DMS153 (cell line): ENCODE measurements at regions not wholly inside any gene's neighbourhood (a gene's known extent, or its start where the extent isn't known, plus 50 kb on each side); places are given as distances from the start of the nearest gene placed in this dataset.

ENCODE experiments used
- DNase-seq: peaks from one replicate; lab custom pipeline; 2025; lab: John Stamatoyannopoulos, UW

GRCh38 chr15:95647531-95648277 is 682.8 kb upstream of the NR2F2 start:
- no peak for DNase-seq

DNA sequence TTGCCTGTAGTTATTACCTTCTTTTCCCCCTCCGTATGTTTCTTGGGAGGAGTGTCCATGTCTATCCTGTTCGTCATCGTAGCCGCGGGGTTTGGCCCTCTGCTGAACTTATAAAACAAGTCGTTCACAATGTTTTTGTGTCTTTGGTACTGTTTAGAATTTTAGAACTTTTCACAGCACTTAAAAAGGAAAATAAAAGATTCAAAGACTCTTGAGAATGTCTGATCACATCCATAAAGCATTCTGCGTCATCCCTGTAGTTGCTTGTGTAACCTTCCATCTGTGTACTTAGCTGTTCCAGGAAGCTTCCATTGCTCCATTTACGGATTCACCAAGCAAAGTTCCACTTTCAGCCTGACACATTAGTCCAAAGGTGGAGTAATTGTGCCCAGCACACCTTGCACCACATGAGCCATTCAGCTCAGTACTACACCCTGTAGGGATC is 677.1 kb upstream of the NR2F2 start:
- no peak for DNase-seq

DNA sequence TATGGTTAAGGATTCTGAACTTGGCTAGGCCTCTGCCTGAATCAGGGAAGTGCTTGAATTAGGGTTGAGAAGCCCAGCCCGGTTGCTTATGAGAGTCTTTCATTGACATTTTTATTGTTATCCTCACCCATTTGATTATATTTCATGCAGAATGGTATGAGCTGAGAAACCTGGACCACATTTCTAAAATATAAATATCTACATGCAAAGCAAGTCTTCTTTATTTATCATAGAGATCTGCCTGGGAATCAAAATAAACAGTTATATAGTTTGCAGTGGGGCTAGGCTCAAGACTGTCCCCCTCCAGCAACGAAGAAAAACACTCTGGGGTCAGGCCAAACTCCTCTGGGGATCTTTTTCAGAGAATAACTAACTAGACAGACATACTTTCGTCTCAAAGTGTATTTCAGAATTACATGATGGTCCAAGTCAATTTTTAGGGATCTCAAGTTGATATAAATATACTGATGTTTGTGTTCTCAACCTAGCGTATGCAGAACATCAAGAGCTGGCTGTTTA is 675.4 kb upstream of the NR2F2 start:
- DNase-seq: no peak

GRCh38 chr15:95656595-95656994 is 673.9 kb upstream of the NR2F2 start:
- no peak for DNase-seq

GRCh38 chr15:95658799-95659198 is 671.7 kb upstream of the NR2F2 start:
- DNase-seq: no peak

DNA sequence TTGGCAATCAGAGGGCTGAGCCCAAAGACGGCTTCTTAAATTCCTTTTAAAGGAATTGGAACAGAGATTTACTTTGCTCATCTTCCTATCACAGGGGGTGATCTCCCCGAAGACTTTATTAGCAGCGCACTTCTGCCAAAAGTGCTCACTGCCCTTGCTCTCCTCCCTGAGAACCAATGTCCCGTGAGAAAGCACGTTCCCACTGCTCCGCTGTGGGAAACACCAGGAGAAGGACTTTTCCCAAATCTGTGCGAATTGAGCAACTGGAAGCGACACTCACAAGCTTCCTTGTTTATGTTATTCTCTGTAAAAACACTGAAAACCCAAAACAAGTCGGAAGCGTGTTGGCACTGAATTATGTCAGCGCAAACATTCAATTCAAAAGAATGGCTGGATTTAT is 670.8 kb upstream of the NR2F2 start:
- no peak for DNase-seq

GRCh38 chr15:95662638-95663037 is 667.9 kb upstream of the NR2F2 start:
- no peak for DNase-seq

DNA sequence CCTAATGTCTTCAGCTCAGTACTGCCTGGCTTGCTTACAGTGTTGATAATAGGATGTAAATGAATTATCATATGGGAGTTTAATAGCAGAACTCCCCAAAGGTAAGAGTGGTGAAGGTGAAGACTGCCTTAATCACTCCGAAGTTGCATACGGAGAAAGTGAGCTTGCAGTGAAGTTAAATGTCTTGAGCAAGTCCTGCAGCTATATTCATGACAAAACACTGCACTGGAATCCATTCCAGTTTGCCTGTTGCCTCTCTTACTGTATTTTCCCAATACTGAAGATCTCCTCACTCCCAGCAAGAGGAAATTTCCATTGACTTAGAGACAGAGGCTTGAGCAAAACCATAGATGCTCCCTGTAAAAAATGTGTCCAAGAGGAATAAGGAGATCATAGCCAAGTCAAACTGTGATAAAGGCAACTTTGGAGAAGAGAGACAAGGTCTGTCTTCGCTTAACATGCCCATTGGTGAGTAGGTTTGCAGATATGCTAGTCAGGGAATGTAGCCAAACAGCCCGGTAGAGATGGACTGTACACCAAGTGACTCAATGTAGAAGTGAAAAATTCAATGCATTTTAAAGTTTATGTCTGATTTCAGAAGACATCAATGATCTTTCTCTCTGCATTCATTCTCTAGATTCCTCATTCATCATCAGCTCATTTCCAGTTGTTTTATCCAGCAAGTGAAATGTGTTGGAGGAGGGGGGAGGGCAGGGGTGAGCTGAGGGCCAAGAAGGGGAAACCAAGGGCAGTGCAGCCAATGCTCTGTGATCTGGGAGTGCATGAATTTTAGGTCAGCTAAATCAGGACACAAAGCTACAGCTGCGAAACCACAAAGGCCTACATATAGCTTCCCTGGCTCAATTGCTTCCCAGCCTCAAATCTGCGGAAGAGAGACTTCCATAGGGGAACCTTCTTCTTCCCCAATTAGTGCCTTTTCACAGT is 667.1 kb upstream of the NR2F2 start:
- DNase-seq: no peak

DNA sequence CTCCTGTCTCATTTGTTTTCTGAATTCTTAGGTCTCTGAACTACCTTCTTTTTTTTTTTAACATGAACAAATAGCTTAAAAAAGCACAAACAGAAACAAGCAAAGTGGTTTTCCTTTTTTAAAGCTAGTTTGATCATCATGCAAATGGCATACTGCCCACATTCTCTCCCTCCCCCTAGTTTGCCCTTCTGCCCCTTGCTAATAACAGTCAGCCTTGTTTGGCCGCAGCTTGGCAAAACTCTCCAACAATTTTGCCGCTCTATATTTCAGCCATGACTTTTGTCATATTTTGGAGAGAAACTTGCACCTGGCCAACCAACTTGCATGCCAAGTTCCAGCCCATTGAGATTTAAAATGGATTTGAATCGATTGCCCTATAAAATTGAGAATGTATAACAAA is 666.0 kb upstream of the NR2F2 start:
- no peak for DNase-seq

DNA sequence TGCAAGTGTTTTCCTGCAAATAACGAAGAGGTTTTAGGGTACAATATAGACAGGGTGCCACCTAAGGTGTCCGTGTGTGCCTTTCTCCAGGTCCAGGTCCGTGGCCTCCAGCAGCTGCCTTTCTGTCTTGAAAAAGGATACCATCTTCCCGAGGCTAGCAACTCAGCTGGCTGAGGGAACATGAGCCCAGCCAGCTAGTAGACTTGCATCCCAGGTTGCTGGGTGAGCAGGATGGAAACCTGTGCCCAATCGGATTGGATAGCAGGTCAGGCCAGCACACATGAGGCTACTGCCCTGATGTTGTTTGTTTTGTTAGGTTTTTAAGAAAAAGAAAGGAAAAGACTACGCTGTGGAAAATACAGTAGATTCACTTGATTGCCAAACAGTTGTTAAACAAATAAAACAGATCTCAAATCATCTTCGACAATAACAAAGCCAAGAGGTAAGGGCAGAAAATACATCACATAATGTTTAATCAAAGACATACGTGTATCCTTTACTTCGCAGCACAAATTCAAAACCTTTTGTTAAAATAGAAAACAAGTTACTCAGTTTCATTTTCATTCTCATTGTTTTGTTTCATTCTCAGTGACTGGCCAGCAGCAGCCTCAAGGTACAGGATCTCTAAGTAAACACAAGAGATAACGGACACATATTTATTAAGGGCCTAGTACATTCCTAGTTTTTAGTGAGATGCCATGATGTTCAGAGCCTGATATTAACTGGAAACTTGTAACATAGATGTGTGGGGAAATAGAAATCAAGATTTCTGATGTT is 661.2 kb upstream of the NR2F2 start:
- no peak for DNase-seq

DNA sequence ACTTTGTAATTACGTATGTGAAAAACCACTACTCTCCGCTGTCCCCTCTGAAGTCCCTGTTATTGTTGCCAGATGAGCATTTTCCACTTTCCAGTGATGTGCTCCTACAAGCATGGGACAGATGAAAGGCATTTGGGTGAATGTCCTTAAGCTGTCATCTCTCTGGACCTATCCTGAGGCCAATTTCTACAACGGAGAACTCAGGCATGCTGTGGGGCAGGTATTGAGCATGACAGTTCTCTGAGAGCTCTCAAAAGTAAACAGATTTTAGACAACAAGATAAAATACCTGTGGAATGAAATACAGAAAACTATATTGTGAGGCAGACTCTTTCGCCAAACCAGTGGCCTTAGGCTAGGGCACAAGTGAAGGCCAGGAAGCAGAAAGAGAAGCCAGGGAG is 656.5 kb upstream of the NR2F2 start:
- no peak for DNase-seq

DNA sequence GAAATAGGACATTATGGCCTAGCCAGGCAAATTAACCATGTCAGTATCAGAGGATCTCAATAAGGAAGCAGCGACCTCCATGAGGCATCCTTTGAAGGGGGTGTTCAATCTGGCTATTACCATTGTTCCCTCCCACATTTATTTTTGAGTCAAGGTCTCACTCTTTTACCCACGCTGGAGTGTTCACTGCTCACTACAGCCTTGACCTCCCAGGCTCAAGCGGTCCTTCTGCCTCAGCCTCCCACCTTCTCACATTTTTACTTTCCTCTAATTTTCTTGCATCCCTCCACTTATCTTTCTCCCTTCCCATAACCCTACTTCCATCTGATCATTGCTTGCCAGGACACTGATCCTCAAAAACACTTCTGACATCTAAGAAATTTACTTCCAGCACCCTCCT is 654.0 kb upstream of the NR2F2 start:
- no peak for DNase-seq

DNA sequence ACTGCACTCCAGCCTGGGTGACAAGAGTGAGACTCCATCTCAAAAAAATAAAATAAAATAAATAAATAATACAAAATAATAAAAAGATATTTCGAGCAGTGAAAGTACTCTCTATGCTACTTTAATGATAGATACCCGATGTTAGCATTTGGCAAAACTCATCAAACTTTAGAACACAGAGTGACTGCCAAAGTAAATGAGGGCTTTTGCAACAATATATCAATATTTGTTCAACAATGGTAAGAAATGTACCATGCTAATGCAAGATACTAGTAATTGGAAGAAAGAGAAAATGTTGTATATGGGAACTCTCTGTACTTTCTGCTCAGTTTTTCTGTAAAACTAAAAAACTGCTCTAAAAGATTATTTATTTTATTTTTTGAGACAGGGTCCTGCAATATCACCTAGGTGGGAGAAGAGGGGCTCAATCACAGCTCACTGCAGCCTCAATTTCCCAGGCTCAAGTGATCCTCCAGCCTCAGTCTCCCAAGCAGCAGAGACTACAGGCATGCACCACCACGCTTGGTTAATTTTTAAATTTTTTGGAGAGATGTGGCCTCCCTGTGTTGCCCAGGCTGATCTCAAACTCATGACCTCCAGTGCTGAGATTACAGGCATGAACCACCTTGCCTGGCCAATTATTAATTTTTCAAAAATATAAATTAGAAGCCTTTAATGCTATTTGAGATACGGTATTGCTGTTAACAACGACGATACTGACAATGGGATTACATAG is 650.5 kb upstream of the NR2F2 start:
- no peak for DNase-seq

GRCh38 chr15:95680728-95681127 is 649.8 kb upstream of the NR2F2 start:
- DNase-seq: no peak

DNA sequence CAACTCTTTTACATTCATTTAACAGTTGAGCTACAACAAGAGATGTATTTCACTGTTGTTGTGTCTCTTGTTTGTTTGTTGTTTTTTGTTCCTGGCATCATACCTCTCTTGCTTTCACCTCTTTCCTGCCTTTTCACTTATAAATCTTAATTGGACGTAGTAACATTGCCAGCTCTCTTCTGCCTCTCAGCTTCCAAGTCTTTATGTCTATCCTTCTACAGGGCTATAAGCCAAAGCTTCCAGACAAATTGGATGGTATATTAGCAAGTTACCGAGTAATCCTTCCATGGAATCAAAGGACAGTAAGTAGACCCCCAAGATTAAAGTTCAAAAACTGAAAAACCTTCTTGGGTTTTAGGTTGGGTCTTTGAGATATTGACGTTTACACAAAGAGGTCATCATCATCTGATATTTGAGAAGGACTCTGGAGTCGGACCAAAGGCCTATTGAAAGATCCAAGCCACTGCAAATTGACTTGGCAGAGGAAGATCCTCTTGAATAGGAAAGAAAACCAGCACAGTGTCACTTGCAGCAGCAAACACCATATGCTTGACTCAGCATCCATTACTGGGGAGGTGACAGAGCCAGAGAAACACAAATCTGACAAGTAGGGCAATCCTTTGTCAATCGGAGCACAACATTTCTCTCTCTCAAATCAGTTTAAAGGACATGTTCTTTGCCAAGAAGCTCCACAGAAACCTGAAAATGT is 648.5 kb upstream of the NR2F2 start:
- DNase-seq: no peak

GRCh38 chr15:95684126-95684525 is 646.4 kb upstream of the NR2F2 start:
- DNase-seq: no peak

DNA sequence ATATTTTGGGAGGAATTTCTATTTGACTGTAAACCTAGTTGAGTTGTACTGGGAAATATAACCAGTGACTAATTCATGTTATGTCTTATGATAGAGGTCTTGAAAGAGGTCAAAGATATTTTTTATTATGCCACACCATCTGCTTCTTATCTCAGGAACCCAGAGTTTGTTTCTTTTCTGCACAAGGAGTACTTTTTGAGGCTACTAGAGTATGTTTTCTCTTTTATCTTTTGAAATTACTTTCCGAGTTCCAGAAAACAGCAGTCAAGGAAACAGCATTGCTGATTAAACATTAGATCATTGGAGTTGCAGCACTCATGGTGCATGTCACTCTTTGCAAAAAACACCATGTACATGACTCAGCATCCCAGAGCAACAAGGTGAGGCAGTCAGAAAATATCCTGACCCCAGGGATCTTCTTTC is 645.8 kb upstream of the NR2F2 start:
- DNase-seq: no peak

GRCh38 chr15:95687061-95687460 is 643.4 kb upstream of the NR2F2 start:
- no peak for DNase-seq

DNA sequence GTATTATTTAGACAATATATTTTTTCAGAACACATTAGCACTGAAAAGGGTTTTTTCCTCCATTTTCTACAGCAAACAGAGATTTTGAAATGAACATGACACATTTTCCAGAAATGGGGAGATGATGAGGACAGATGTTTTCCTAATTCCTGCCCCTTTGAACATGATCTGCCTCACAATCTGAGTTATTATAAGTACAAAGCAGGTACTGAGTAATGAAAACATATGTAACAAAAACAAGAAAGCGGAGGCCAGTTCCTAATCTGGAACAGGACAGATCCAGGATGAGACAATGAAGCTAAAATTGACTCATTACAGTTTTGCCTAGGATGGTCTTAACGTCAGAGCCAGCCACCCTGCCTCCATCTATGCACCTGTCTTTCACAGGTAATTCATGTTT is 642.8 kb upstream of the NR2F2 start:
- DNase-seq: no peak

DNA sequence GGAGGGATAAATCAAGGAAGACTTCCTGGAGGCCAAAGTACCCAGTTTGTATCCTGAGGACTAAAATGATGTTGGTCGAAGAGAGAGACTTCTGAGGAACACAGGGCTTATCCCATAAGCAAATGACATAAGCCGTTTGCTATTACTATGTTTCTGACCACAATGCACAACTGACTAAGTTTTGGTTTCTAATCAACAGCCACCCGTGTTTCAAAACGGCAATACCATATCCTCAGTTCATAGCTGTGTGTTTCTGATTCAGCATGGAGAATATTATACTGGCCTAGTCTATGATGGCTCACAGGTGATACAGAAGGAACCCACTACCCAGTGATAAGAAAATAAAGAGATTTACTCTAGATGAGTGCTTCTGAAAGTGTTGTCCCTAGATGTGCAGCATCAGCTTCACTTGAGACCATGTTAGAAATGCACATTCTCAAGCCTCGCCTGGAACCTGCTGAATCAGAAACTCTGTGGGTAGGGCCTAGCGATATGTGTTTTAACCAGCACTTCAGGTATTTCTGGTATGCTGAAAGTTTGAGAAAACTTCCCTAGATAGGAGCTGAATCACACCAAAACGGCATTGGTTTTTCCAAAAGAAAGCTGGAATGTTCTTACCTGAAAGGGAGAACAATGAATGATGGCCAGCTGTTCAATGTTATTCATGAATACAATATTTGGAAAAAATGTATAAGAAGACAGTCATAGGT is 639.7 kb upstream of the NR2F2 start:
- DNase-seq: no peak
